Upper lobe of left lung (tissue), 6 donors: ENCODE measurements at regions not wholly inside any gene's neighbourhood (a gene's known extent, or its start where the extent isn't known, plus 50 kb on each side); places are given as distances from the start of the nearest gene placed in this dataset.

ENCODE experiments used
- ATAC-seq, 2 donors: fragments of 200-7000 bp; cut with Tn5 transposase; one replicate each; pipeline ENCODE4 v1.9.1; 2022; ENCODE audit warnings: mild to moderate bottlenecking in 2 of 2, moderate library complexity in 2 of 2; ENCODE audit not compliant: low FRiP score in 2 of 2
- DNase-seq, 2 donors: peaks; one replicate each; pipeline ENCODE4 v3.0.0-alpha.2; 2019 to 2020
- H3K27ac ChIP-seq, 4 donors: fragments of 200-600 bp; sonication (generic); one replicate each; pipeline ENCODE4 v1.5.1; 2016 to 2019
- H3K27me3 ChIP-seq, 4 donors: fragments of 200-600 bp; sonication (generic); one replicate each; pipeline ENCODE4 v1.5.1; 2017 to 2019
- H3K36me3 ChIP-seq, 4 donors: fragments of 200-600 bp; sonication (generic); one replicate each; pipeline ENCODE4 v1.5.1; 2016 to 2019
- H3K4me1 ChIP-seq, 4 donors: fragments of 200-600 bp; sonication (generic); one replicate each; pipeline ENCODE4 v1.5.1; 2018 to 2019
- H3K4me3 ChIP-seq, 4 donors: fragments of 200-600 bp; sonication (generic); one replicate each; pipeline ENCODE4 v1.5.1; 2017 to 2019; ENCODE audit warnings: mild to moderate bottlenecking in 2 of 4, moderate library complexity in 1 of 4
- H3K9me3 ChIP-seq, 4 donors: fragments of 200-600 bp; sonication (generic); one replicate each; pipeline ENCODE4 v1.5.1; 2018 to 2019
- CTCF ChIP-seq, 6 experiments: fragments of 450-650 bp in 4 of 6; fragments of 200-600 bp in 2 of 6; sonication (generic) in 2 of 6; IDR thresholded peaks; one replicate each; pipeline ENCODE4 v1.5.1; 2016 to 2019; ENCODE audit warnings: antibody characterized with exemption in 6 of 6
- EP300 ChIP-seq, 4 donors: sonication (generic); formaldehyde crosslinking; IDR thresholded peaks; one replicate each; pipeline ENCODE4 v1.5.1; 2017; ENCODE audit warnings: antibody characterized with exemption in 4 of 4, control low read depth in 2 of 4
- POLR2A ChIP-seq, 4 donors: fragments of 450-650 bp; IDR thresholded peaks; one replicate each; pipeline ENCODE4 v1.5.1; 2016 to 2017; ENCODE audit warnings: antibody characterized with exemption in 4 of 4, mild to moderate bottlenecking in 2 of 4
- POLR2AphosphoS5 ChIP-seq, 2 donors: sonication (generic); formaldehyde crosslinking; IDR thresholded peaks; one replicate each; pipeline ENCODE4 v1.5.1; 2017; ENCODE audit warnings: antibody characterized with exemption in 2 of 2
- WGBS, 2 donors: methylation state at CpG; one replicate each; pipeline ENCODE4 v1.1.5; 2017 to 2018; 5-methylcytosine and 5-hydroxymethylcytosine counted together
- donor health status: DM: no; HTN: no; CAD: no; lungs with moderate emphysema.
- donor health status: DM: no; HTN: yes; CAD: no; lungs with severe emphysema.

- WGBS, 2 donors, result 40 to 51% methylated on average over 3 of the region's 3 CpGs
- ATAC-seq, result no peak
- no peak overlapping the region for H3K4me3 ChIP-seq
- no peaks in the 10 kb centered on the region for H3K27me3 ChIP-seq
- no peaks in the 10 kb centered on the region for H3K36me3 ChIP-seq
- no peak for DNase-seq
- H3K27ac ChIP-seq, result no peak overlapping the region
- no peaks in the 10 kb centered on the region for H3K9me3 ChIP-seq
- TF ChIP-seq POLR2A (IDR thresholded peaks at IDR 0.05) (no peak), CTCF (IDR thresholded peaks at IDR 0.05) (no peak), POLR2AphosphoS5 (IDR thresholded peaks at IDR 0.05) (no peak), EP300 (IDR thresholded peaks at IDR 0.05) (no peak)
- no peaks in the 10 kb centered on the region for H3K4me1 ChIP-seq
Observed at GRCh38 chr5:102596113-102596512, 97.3 kb upstream of the SLCO6A1 start.

- 91 to 98% methylated on average over 1 of the region's 1 CpG for WGBS, 2 donors
- Histone ChIP-seq H3K4me1 (no peaks in the 10 kb centered on the region), H3K27ac (no peak overlapping the region), H3K36me3 (no peaks in the 10 kb centered on the region), H3K4me3 (no peak overlapping the region), H3K9me3 (no peaks in the 10 kb centered on the region), H3K27me3 (no peaks in the 10 kb centered on the region)
- TF ChIP-seq EP300 (IDR thresholded peaks at IDR 0.05), result no peak
- DNase-seq, result no peak
- no peak for ATAC-seq
Observed at GRCh38 chr5:102596951-102597350, 98.2 kb upstream of the SLCO6A1 start.

- Histone ChIP-seq H3K27me3 (no peaks in the 10 kb centered on the region), H3K27ac (no peak overlapping the region), H3K9me3 (no peaks in the 10 kb centered on the region), H3K36me3 (no peaks in the 10 kb centered on the region), H3K4me3 (no peak overlapping the region), H3K4me1 (no peaks in the 10 kb centered on the region)
- ATAC-seq (no peak), DNase-seq (no peak)
- 91 to 93% methylated on average over 2 of the region's 2 CpGs for WGBS, 2 donors
- TF ChIP-seq EP300 (IDR thresholded peaks at IDR 0.05), result no peak
- TF ChIP-seq POLR2AphosphoS5 (IDR thresholded peaks at IDR 0.05), result no peak
- TF ChIP-seq POLR2A (IDR thresholded peaks at IDR 0.05), result no peak
- TF ChIP-seq CTCF (IDR thresholded peaks at IDR 0.05), result no peak
Observed at GRCh38 chr5:102599289-102599688, 100.5 kb upstream of the SLCO6A1 start.

- DNase-seq (no peak), ATAC-seq (no peak)
- WGBS, 2 donors, result 73 to 82% methylated on average over 3 of the region's 3 CpGs
- H3K27ac ChIP-seq, result no peak overlapping the region
- no peaks in the 10 kb centered on the region for H3K36me3 ChIP-seq
- no peak for TF ChIP-seq POLR2A (IDR thresholded peaks at IDR 0.05)
- no peak for TF ChIP-seq EP300 (IDR thresholded peaks at IDR 0.05)
- TF ChIP-seq POLR2AphosphoS5 (IDR thresholded peaks at IDR 0.05), result no peak
- no peak for TF ChIP-seq CTCF (IDR thresholded peaks at IDR 0.05)
- H3K4me3 ChIP-seq, result no peak overlapping the region
- no peaks in the 10 kb centered on the region for H3K27me3 ChIP-seq
- H3K9me3 ChIP-seq, result no peaks in the 10 kb centered on the region
- H3K4me1 ChIP-seq, result no peaks in the 10 kb centered on the region
Observed at GRCh38 chr5:102600964-102601363, 102.2 kb upstream of the SLCO6A1 start.

GRCh38 chr5:102603670-102604069 is 104.9 kb upstream of the SLCO6A1 start:
- Histone ChIP-seq H3K27me3 (no peaks in the 10 kb centered on the region), H3K9me3 (no peaks in the 10 kb centered on the region), H3K27ac (no peak overlapping the region), H3K36me3 (no peaks in the 10 kb centered on the region), H3K4me1 (no peaks in the 10 kb centered on the region), H3K4me3 (no peak overlapping the region)
- TF ChIP-seq POLR2A (IDR thresholded peaks at IDR 0.05) (no peak), CTCF (IDR thresholded peaks at IDR 0.05) (no peak), EP300 (IDR thresholded peaks at IDR 0.05) (no peak), POLR2AphosphoS5 (IDR thresholded peaks at IDR 0.05) (no peak)
- ATAC-seq (no peak), DNase-seq (no peak)
